HFFc6 (cell line): ENCODE measurements at regions not wholly inside any gene's neighbourhood (a gene's known extent, or its start where the extent isn't known, plus 50 kb on each side); places are given as distances from the start of the nearest gene placed in this dataset.

Experiments used
- DNase-seq: peaks from one replicate; pipeline ENCODE4 v3.0.0-alpha.2; 2018
- H3K27ac Mint-ChIP-seq: 2 replicates; pipeline ENCODE4 v1.8.0; 2020; ENCODE audit warnings: mild to moderate bottlenecking, mixed read lengths
- H3K27me3 Mint-ChIP-seq: 2 replicates; pipeline ENCODE4 v1.8.0; 2021; ENCODE audit warnings: mild to moderate bottlenecking, moderate library complexity, mixed read lengths; ENCODE audit not compliant: insufficient read depth
- H3K36me3 Mint-ChIP-seq: 2 replicates; pipeline ENCODE4 v1.8.0; 2021; ENCODE audit warnings: low read depth, mixed read lengths
- H3K4me1 Mint-ChIP-seq: 2 replicates; pipeline ENCODE4 v1.8.0; 2020; ENCODE audit warnings: low read depth, mixed read lengths
- H3K4me3 Mint-ChIP-seq: 2 replicates; pipeline ENCODE4 v1.8.0; 2020; ENCODE audit warnings: mild to moderate bottlenecking, moderate library complexity, mixed read lengths
- H3K9me3 Mint-ChIP-seq: 2 replicates; pipeline ENCODE4 v1.8.0; 2020; ENCODE audit warnings: mild to moderate bottlenecking, mixed read lengths
- CTCF ChIP-seq: fragments of 200-600 bp; sonication (generic); IDR thresholded peaks from 2 replicates; pipeline ENCODE4 v1.5.0; 2021; ENCODE audit warnings: antibody characterized with exemption, mild to moderate bottlenecking

- Mint-ChIP-seq H3K4me3 (no peak overlapping the region), H3K27ac (no peak overlapping the region), H3K4me1 (peaks cover 56% of the 10 kb centered on the region), H3K27me3 (peaks cover 3% of the 10 kb centered on the region), H3K9me3 (peaks cover 2% of the 10 kb centered on the region; the same call in 1 of the 2 replicates), H3K36me3 (0 out of 2 replicates have a peak, but pooled peaks cover under 1% of the 10 kb centered on the region)
- DNase-seq, result no peak
- TF ChIP-seq CTCF, result no peak
These were observed 182.0 kb upstream of the RUNX1 start for GRCh38 chr21:35231090-35231489.

GRCh38 chr21:35229290-35229689 is 180.2 kb upstream of the RUNX1 start:
- Mint-ChIP-seq H3K27ac (no peak overlapping the region), H3K36me3 (no peaks in the 10 kb centered on the region), H3K27me3 (peaks cover 3% of the 10 kb centered on the region), H3K4me3 (no peak overlapping the region), H3K9me3 (no peaks in the 10 kb centered on the region), H3K4me1 (peaks cover 67% of the 10 kb centered on the region)
- TF ChIP-seq CTCF, result no peak
- no peak for DNase-seq

- no peaks in the 10 kb centered on the region for H3K36me3 Mint-ChIP-seq
- no peak for TF ChIP-seq CTCF
- H3K27ac Mint-ChIP-seq, result no peak overlapping the region
- no peak overlapping the region for H3K4me3 Mint-ChIP-seq
- no peak for DNase-seq
- no peaks in the 10 kb centered on the region for H3K9me3 Mint-ChIP-seq
- peaks cover 2% of the 10 kb centered on the region; the same call in 1 of the 2 replicates for H3K27me3 Mint-ChIP-seq
- H3K4me1 Mint-ChIP-seq, result peaks cover 63% of the 10 kb centered on the region
These were observed 178.7 kb upstream of the RUNX1 start for GRCh38 chr21:35227786-35228185.

GRCh38 chr21:35226968-35227744 is 178.1 kb upstream of the RUNX1 start:
- Mint-ChIP-seq H3K27ac (peak overlapping the region; percentile 73), H3K4me3 (no peak overlapping the region), H3K4me1 (peaks cover 63% of the 10 kb centered on the region), H3K9me3 (no peaks in the 10 kb centered on the region), H3K27me3 (peaks cover 2% of the 10 kb centered on the region; the same call in 1 of the 2 replicates), H3K36me3 (no peaks in the 10 kb centered on the region)
- no peak for DNase-seq
- no peak for TF ChIP-seq CTCF

GRCh38 chr21:35226328-35226727 is 177.2 kb upstream of the RUNX1 start:
- peaks cover 2% of the 10 kb centered on the region; the same call in 1 of the 2 replicates for H3K27me3 Mint-ChIP-seq
- H3K27ac Mint-ChIP-seq, result peak overlapping the region; percentile 73
- H3K4me1 Mint-ChIP-seq, result peaks cover 60% of the 10 kb centered on the region
- peak; percentile 56 for DNase-seq
- peak overlapping the region; percentile 38; the same call in 1 of the 2 replicates for H3K4me3 Mint-ChIP-seq
- no peaks in the 10 kb centered on the region for H3K9me3 Mint-ChIP-seq
- TF ChIP-seq CTCF, result no peak
- H3K36me3 Mint-ChIP-seq, result no peaks in the 10 kb centered on the region
